ENCODE measurements at regions not wholly inside any gene's neighbourhood (a gene's known extent, or its start where the extent isn't known, plus 50 kb on each side); places are given as distances from the start of the nearest gene placed in this dataset.

DNA sequence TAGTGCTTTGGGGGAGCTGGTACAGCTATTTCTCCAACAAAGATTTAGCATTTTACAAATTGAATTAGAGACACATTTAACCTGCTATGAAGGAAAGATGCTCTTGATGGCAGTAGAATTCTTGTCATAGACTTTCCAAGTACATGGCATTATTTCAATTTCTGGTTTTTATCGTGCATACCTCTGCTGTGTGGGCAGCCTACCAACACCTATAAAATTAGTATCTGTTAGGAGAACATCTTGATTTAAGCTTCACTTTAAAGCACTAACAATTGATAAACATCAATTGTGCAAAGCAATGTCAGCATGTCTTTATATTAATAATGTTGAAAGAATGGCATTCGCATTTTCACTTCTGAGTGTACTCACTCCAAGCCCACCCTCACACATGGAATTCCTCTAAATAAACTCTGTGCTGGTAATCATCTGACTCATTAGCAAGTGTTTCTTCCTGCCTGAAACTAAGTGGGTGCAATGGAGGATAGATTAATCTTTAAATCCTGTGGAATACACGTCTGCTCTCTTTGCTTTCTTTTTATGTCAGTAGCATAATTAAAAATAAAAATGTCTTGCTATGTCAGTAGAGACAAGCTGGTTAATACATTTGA, 279.8 kb upstream of the MAGEB18 start:
- no peak overlapping the region for H3K27ac ChIP-seq (replicated peaks)
- TF ChIP-seq GABPA (IDR thresholded peaks at IDR 0.05; ENCODE audit: low read depth): no peak
- TF ChIP-seq, protein P1, sequence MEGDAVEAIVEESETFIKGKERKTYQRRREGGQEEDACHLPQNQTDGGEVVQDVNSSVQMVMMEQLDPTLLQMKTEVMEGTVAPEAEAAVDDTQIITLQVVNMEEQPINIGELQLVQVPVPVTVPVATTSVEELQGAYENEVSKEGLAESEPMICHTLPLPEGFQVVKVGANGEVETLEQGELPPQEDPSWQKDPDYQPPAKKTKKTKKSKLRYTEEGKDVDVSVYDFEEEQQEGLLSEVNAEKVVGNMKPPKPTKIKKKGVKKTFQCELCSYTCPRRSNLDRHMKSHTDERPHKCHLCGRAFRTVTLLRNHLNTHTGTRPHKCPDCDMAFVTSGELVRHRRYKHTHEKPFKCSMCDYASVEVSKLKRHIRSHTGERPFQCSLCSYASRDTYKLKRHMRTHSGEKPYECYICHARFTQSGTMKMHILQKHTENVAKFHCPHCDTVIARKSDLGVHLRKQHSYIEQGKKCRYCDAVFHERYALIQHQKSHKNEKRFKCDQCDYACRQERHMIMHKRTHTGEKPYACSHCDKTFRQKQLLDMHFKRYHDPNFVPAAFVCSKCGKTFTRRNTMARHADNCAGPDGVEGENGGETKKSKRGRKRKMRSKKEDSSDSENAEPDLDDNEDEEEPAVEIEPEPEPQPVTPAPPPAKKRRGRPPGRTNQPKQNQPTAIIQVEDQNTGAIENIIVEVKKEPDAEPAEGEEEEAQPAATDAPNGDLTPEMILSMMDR (IDR thresholded peaks at IDR 0.05; ENCODE audit: insufficient read depth, low read length): no peak
- TF ChIP-seq SPI1 (IDR thresholded peaks at IDR 0.05; ENCODE audit: borderline replicate concordance, low read depth): no peak
- TF ChIP-seq POLR2AphosphoS5 (IDR thresholded peaks at IDR 0.05; ENCODE audit: low read depth): no peak
- TF ChIP-seq, protein P2, sequence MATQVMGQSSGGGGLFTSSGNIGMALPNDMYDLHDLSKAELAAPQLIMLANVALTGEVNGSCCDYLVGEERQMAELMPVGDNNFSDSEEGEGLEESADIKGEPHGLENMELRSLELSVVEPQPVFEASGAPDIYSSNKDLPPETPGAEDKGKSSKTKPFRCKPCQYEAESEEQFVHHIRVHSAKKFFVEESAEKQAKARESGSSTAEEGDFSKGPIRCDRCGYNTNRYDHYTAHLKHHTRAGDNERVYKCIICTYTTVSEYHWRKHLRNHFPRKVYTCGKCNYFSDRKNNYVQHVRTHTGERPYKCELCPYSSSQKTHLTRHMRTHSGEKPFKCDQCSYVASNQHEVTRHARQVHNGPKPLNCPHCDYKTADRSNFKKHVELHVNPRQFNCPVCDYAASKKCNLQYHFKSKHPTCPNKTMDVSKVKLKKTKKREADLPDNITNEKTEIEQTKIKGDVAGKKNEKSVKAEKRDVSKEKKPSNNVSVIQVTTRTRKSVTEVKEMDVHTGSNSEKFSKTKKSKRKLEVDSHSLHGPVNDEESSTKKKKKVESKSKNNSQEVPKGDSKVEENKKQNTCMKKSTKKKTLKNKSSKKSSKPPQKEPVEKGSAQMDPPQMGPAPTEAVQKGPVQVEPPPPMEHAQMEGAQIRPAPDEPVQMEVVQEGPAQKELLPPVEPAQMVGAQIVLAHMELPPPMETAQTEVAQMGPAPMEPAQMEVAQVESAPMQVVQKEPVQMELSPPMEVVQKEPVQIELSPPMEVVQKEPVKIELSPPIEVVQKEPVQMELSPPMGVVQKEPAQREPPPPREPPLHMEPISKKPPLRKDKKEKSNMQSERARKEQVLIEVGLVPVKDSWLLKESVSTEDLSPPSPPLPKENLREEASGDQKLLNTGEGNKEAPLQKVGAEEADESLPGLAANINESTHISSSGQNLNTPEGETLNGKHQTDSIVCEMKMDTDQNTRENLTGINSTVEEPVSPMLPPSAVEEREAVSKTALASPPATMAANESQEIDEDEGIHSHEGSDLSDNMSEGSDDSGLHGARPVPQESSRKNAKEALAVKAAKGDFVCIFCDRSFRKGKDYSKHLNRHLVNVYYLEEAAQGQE (IDR thresholded peaks at IDR 0.05; ENCODE audit: insufficient replicate concordance, low read depth): no peak
- H3K27me3 ChIP-seq (ENCODE audit: insufficient read depth, poor library complexity, severe bottlenecking): no peaks in the 10 kb centered on the region
- no peak overlapping the region for H3K4me3 ChIP-seq (replicated peaks; ENCODE audit: insufficient read depth, low read length)
- no peak for DNase-seq (ENCODE audit: low read depth in 1 of 2, low spot score in 1 of 2)

DNA sequence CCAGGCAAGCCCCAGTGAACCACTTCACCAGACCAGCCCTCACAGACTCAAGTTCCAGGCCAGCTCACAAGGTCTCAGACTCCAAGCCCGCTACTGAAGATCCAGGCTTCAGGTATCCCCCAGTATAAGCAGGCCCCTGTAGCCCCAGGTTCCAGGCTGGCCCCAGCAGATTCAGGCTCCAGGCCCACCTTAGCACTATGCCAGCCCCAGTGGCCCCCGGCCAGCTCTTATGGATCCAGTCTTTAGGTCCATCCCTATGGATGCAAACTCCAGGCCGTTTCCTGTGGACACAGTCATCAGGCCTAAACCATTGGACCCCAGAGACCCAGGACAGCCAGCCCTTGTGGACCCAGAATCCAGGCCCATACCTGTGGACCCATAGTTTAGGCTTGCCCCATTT, 277.8 kb upstream of the MAGEB18 start:
- H3K27ac ChIP-seq (replicated peaks): no peak overlapping the region
- no peak overlapping the region for H3K4me3 ChIP-seq (replicated peaks; ENCODE audit: insufficient read depth, low read length)
- DNase-seq (ENCODE audit: low read depth in 1 of 2, low spot score in 1 of 2): no peak
- TF ChIP-seq POLR2AphosphoS5 (IDR thresholded peaks at IDR 0.05; ENCODE audit: low read depth) (no peak), SPI1 (IDR thresholded peaks at IDR 0.05; ENCODE audit: borderline replicate concordance, low read depth) (no peak), GABPA (IDR thresholded peaks at IDR 0.05; ENCODE audit: low read depth) (no peak)
- TF ChIP-seq, protein P1 (IDR thresholded peaks at IDR 0.05; ENCODE audit: insufficient read depth, low read length): no peak
- TF ChIP-seq, protein P2 (IDR thresholded peaks at IDR 0.05; ENCODE audit: insufficient replicate concordance, low read depth): no peak
- no peaks in the 10 kb centered on the region for H3K27me3 ChIP-seq (ENCODE audit: insufficient read depth, poor library complexity, severe bottlenecking)

DNA sequence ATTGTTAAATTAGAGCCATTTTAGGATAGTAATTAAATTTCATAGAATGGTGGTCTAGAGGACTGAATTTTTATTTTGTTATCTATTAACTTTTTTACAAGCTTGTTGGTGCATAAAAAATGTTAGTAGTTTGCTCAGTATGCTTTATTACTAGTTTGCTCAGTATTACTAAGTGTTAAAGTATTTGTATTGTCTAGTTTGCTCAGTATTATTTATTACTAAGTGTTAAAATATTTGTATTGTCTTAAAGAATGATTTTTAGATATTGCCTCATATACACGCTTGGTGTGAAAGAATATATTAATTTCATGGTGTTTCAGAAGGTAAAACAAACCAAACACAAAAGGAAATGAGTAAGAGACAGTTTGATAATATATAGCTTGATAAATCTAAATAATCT, 268.4 kb upstream of the MAGEB18 start:
- TF ChIP-seq, protein P1 (IDR thresholded peaks at IDR 0.05; ENCODE audit: insufficient read depth, low read length): no peak
- TF ChIP-seq GABPA (IDR thresholded peaks at IDR 0.05; ENCODE audit: low read depth): no peak
- TF ChIP-seq, protein P2 (IDR thresholded peaks at IDR 0.05; ENCODE audit: insufficient replicate concordance, low read depth): no peak
- TF ChIP-seq POLR2AphosphoS5 (IDR thresholded peaks at IDR 0.05; ENCODE audit: low read depth): no peak
- no peak for TF ChIP-seq SPI1 (IDR thresholded peaks at IDR 0.05; ENCODE audit: borderline replicate concordance, low read depth)
- Histone ChIP-seq H3K27me3 (ENCODE audit: insufficient read depth, poor library complexity, severe bottlenecking) (no peaks in the 10 kb centered on the region), H3K4me3 (replicated peaks; ENCODE audit: insufficient read depth, low read length) (no peak overlapping the region), H3K27ac (replicated peaks) (no peak overlapping the region)
- DNase-seq (ENCODE audit: low read depth in 1 of 2, low spot score in 1 of 2): no peak
